ENCODE measurements at regions not wholly inside any gene's neighbourhood (a gene's known extent, or its start where the extent isn't known, plus 50 kb on each side); places are given as distances from the start of the nearest gene placed in this dataset.

DNA sequence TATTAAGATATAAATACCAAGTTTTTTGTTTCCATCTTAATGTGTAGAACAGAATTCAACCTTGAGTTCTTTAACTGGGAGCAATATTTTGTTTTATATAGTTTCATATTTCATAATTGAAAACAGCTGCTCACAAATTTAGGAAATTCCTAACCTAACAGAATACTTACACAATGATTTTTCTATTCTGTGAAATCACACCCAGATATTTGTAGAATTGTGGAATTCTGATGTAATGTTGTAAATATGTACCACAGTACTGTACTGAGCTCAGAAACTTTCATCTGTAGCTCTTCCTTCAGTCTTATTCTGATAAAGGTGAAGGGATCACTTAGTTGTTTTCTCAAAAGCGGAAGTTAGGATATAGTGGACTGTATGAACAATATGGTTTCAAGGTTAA lies 143.4 kb upstream of the GLI3 start:
- no peaks in the 10 kb centered on the region for H3K9me3 ChIP-seq (replicated peaks; ENCODE audit: control insufficient read depth, insufficient read depth, low read depth, low read length)
- in situ Hi-C loops (cut with MboI), result no loop called here
- ChIA-PET POLR2A (interaction anchor here (0.7 kb wide), 1 partner anchor 156 kb away, joined by 3 read pairs; no protein-coding TSS in a partner anchor), CTCF (ENCODE audit: low intra/inter-chr PET ratio) (no interaction called here)
- no peaks in the 10 kb centered on the region for H4K20me1 ChIP-seq (replicated peaks; ENCODE audit: control insufficient read depth, insufficient read depth, low read length)
- ATAC-seq (no peak), DNase-seq (ENCODE audit: extremely low read depth in 1 of 4, low spot score in 3 of 4) (no peak), FAIRE-seq (no peak)
- H3K9me1 ChIP-seq (ENCODE audit: control insufficient read depth, insufficient read depth, low read length), result no peaks in the 10 kb centered on the region
- no peak overlapping the region for H3K27ac ChIP-seq (ENCODE audit: extremely low read depth, low read depth, low read length)
- WGBS (ENCODE audit: insufficient coverage, low coverage, missing lambda C conversion rate), result 7% methylated on average over 1 of the region's 1 CpG
- no peak overlapping the region for H3K4me2 ChIP-seq (ENCODE audit: insufficient read depth, low read length)
- BruUV-seq (replicated peaks), result no TSS peak
- H3K36me3 ChIP-seq (ENCODE audit: control insufficient read depth, insufficient read depth, low read length), result no peaks in the 10 kb centered on the region
- H3K27me3 ChIP-seq (ENCODE audit: control insufficient read depth in 2 of 2, insufficient read depth in 2 of 2, low read length in 2 of 2), result no peaks in the 10 kb centered on the region
- H3K4me3 ChIP-seq, result no peak overlapping the region
- intact Hi-C loops (cut with micrococcal nuclease), result no loop called here
- H3K9ac ChIP-seq (ENCODE audit: insufficient read depth in 1 of 2, low read depth in 2 of 2, low read length in 2 of 2), result no peak overlapping the region
- no peaks in the 10 kb centered on the region for H3K79me2 ChIP-seq (ENCODE audit: control insufficient read depth, insufficient read depth, low read length)
- H3K4me1 ChIP-seq (replicated peaks in 1 of 2; ENCODE audit: control insufficient read depth in 2 of 2, insufficient read depth in 2 of 2, low read length in 2 of 2), result no peaks in the 10 kb centered on the region
- no peak overlapping the region for H2AFZ ChIP-seq (ENCODE audit: low read depth, low read length)
- TF ChIP-seq XRCC5 (IDR thresholded peaks at IDR 0.05; ENCODE audit: low read depth, low read length) (no peak), SREBF1 (IDR thresholded peaks at IDR 0.05; ENCODE audit: borderline replicate concordance, low read depth, low read length) (no peak), ZFP30 (CRISPR knock-in tag; IDR thresholded peaks at IDR 0.05; ENCODE audit: borderline replicate concordance) (no peak), POLR2G (IDR thresholded peaks at IDR 0.05; ENCODE audit: low read depth, low read length) (no peak), KAT8 (IDR thresholded peaks at IDR 0.05; ENCODE audit: low read depth) (no peak), ZNF174 (CRISPR knock-in tag; IDR thresholded peaks at IDR 0.05) (no peak), SMARCA4 (IDR thresholded peaks at IDR 0.05) (no peak)
- TF ChIP-seq, protein P1, sequence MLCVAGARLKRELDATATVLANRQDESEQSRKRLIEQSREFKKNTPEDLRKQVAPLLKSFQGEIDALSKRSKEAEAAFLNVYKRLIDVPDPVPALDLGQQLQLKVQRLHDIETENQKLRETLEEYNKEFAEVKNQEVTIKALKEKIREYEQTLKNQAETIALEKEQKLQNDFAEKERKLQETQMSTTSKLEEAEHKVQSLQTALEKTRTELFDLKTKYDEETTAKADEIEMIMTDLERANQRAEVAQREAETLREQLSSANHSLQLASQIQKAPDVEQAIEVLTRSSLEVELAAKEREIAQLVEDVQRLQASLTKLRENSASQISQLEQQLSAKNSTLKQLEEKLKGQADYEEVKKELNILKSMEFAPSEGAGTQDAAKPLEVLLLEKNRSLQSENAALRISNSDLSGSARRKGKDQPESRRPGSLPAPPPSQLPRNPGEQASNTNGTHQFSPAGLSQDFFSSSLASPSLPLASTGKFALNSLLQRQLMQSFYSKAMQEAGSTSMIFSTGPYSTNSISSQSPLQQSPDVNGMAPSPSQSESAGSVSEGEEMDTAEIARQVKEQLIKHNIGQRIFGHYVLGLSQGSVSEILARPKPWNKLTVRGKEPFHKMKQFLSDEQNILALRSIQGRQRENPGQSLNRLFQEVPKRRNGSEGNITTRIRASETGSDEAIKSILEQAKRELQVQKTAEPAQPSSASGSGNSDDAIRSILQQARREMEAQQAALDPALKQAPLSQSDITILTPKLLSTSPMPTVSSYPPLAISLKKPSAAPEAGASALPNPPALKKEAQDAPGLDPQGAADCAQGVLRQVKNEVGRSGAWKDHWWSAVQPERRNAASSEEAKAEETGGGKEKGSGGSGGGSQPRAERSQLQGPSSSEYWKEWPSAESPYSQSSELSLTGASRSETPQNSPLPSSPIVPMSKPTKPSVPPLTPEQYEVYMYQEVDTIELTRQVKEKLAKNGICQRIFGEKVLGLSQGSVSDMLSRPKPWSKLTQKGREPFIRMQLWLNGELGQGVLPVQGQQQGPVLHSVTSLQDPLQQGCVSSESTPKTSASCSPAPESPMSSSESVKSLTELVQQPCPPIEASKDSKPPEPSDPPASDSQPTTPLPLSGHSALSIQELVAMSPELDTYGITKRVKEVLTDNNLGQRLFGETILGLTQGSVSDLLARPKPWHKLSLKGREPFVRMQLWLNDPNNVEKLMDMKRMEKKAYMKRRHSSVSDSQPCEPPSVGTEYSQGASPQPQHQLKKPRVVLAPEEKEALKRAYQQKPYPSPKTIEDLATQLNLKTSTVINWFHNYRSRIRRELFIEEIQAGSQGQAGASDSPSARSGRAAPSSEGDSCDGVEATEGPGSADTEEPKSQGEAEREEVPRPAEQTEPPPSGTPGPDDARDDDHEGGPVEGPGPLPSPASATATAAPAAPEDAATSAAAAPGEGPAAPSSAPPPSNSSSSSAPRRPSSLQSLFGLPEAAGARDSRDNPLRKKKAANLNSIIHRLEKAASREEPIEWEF (CRISPR knock-in tag; IDR thresholded peaks at IDR 0.05), result no peak
- TF ChIP-seq, protein P2, sequence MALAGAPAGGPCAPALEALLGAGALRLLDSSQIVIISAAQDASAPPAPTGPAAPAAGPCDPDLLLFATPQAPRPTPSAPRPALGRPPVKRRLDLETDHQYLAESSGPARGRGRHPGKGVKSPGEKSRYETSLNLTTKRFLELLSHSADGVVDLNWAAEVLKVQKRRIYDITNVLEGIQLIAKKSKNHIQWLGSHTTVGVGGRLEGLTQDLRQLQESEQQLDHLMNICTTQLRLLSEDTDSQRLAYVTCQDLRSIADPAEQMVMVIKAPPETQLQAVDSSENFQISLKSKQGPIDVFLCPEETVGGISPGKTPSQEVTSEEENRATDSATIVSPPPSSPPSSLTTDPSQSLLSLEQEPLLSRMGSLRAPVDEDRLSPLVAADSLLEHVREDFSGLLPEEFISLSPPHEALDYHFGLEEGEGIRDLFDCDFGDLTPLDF (CRISPR knock-in tag; IDR thresholded peaks at IDR 0.05), result no peak
- TF ChIP-seq, protein P3, sequence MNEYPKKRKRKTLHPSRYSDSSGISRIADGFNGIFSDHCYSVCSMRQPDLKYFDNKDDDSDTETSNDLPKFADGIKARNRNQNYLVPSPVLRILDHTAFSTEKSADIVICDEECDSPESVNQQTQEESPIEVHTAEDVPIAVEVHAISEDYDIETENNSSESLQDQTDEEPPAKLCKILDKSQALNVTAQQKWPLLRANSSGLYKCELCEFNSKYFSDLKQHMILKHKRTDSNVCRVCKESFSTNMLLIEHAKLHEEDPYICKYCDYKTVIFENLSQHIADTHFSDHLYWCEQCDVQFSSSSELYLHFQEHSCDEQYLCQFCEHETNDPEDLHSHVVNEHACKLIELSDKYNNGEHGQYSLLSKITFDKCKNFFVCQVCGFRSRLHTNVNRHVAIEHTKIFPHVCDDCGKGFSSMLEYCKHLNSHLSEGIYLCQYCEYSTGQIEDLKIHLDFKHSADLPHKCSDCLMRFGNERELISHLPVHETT (CRISPR knock-in tag; conservative IDR thresholded peaks at IDR 0.05 in 1 of 2, IDR thresholded peaks at IDR 0.05 in 1 of 2), result no peak
- TF ChIP-seq, protein P4, sequence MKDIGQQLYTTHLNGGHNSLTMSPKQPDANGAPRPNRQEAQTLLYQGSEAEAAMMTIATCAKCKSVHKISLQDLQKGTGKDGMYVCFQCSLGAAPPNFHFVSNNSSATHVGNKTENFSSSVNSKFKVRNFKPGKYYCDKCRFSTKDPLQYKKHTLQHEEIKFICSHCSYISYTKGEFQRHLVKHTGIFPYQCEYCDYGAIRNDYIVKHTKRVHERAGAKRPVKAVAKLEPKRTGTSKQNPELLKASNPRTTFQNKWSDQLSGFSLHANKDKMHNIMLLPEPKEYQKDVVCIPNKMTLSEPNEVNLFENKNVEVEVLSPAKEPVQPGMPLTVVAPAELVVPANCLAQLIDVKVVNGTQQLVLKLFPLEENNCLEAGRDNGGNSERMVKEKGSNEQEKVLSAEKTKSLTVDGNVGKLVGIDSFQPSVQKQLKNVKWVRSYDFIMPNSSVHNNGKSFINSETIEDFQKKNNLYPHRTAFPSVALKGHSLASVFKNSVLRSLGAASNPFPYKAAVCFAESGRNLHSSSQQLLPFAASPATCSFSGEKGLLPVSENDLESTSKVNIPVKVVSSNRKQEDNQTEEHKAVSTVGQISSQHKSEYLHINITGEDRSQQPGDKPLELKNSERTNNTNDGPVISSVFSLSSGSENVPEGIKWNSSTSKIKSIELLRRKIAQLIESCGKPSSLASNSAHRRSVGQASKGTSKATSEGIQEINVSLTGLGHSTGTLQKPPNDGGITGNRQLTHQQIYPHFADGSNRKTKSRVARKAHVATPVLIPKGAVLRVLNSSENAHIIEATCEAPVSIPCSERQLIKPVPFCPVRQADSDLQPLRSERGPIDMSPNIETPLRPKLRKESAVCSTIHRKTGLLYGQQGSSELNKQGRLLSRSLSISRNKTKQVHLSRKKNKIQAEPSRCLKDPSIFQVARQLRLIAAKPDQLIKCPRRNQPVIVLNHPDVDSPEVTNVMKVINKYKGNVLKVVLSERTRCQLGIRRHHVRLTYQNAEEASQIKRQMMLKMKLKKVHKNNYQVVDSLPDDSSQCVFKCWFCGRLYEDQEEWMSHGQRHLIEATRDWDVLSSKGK (CRISPR knock-in tag; IDR thresholded peaks at IDR 0.05), result no peak

Measured in K562 (cell line).